PFSK-1 (cell line): ENCODE measurements at regions not wholly inside any gene's neighbourhood (a gene's known extent, or its start where the extent isn't known, plus 50 kb on each side); places are given as distances from the start of the nearest gene placed in this dataset.

Source experiments
- POLR2AphosphoS5 ChIP-seq: IDR thresholded peaks from 2 replicates; pipeline ENCODE4 v1.6.1; 2012; ENCODE audit warnings: low read depth, mild to moderate bottlenecking, control low read depth, low read length, moderate library complexity
- SIN3A ChIP-seq: IDR thresholded peaks from 2 replicates; pipeline ENCODE4 v1.6.1; 2012; ENCODE audit warnings: mild to moderate bottlenecking, low read length, moderate library complexity, borderline replicate concordance; ENCODE audit not compliant: insufficient read depth
- TAF1 ChIP-seq: IDR thresholded peaks from 2 replicates; pipeline ENCODE4 v1.6.1; 2012; ENCODE audit warnings: low read length, control low read depth, borderline replicate concordance; ENCODE audit not compliant: insufficient read depth
- TF ChIP-seq, protein P1 (sequence below), 2 experiments: IDR thresholded peaks; 2 replicates each; pipeline versions ENCODE4 v1.6.1 to v1.8.0; 2011 to 2012; ENCODE audit warnings: low read depth in 2 of 2, low read length in 2 of 2, control low read depth in 1 of 2, inconsistent platforms in 1 of 2, mild to moderate bottlenecking in 1 of 2, moderate library complexity in 1 of 2; ENCODE audit not compliant: insufficient read depth in 1 of 2

DNA sequence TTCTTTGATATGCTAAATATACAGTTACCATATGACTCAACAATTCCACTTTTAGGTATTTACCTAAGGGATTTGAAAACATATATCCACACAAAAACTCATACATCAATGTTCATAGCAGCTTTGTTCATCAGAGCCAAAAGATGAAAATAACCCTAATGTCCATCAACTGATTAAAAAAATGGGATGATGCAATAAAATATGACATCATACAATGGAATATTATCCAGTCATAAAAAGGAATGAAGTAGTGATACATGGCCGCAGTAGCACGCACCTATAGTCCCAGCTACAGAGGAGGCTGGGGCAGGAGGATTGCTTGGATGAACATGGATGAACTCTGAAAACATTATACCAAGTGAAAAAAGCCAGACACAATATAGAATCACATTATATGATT, 101.4 kb upstream of the SIRPA start:
- TF ChIP-seq SIN3A: no peak
- no peak for TF ChIP-seq TAF1
- TF ChIP-seq, protein P1, sequence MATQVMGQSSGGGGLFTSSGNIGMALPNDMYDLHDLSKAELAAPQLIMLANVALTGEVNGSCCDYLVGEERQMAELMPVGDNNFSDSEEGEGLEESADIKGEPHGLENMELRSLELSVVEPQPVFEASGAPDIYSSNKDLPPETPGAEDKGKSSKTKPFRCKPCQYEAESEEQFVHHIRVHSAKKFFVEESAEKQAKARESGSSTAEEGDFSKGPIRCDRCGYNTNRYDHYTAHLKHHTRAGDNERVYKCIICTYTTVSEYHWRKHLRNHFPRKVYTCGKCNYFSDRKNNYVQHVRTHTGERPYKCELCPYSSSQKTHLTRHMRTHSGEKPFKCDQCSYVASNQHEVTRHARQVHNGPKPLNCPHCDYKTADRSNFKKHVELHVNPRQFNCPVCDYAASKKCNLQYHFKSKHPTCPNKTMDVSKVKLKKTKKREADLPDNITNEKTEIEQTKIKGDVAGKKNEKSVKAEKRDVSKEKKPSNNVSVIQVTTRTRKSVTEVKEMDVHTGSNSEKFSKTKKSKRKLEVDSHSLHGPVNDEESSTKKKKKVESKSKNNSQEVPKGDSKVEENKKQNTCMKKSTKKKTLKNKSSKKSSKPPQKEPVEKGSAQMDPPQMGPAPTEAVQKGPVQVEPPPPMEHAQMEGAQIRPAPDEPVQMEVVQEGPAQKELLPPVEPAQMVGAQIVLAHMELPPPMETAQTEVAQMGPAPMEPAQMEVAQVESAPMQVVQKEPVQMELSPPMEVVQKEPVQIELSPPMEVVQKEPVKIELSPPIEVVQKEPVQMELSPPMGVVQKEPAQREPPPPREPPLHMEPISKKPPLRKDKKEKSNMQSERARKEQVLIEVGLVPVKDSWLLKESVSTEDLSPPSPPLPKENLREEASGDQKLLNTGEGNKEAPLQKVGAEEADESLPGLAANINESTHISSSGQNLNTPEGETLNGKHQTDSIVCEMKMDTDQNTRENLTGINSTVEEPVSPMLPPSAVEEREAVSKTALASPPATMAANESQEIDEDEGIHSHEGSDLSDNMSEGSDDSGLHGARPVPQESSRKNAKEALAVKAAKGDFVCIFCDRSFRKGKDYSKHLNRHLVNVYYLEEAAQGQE (IDR thresholded peaks at IDR 0.05; ENCODE audit: insufficient read depth in 1 of 2, low read depth in 2 of 2, low read length in 2 of 2): no peak
- no peak for TF ChIP-seq POLR2AphosphoS5
